ENCODE measurements at regions not wholly inside any gene's neighbourhood (a gene's known extent, or its start where the extent isn't known, plus 50 kb on each side); places are given as distances from the start of the nearest gene placed in this dataset.

DNA sequence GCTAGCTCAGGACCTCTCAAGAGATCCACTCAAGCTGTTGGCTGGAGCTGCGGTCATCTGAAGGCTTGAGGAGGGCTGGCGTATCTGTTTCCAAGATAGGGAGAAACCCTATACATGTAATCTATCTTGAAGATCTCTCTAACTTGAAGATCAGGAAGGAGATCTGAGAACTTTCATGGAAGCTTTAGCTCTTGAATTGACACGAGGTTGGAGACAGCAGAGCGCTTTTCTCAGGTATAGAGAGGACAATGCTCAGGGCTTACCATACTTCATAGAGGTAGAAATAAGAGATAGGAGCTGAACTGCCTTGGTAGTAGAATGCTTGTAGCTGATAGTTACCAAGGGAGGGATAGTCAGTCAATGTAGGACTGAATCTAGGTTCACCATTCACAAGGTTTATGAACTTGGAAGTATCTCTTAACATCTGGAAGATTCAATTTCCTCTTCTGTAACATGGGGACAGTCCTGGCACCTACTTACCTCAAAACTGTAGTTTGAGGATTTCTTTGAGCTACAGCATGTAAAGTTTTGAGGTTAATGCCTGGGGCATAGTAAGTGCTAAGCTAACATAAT lies 267.0 kb upstream of the MAF start:
- H3K9me3 Mint-ChIP-seq (ENCODE audit: low read depth): no peaks in the 10 kb centered on the region
- H3K27me3 Mint-ChIP-seq (ENCODE audit: low read depth): peaks cover 3% of the 10 kb centered on the region
- no peaks in the 10 kb centered on the region for H3K4me1 Mint-ChIP-seq (ENCODE audit: low read depth)
- no peak overlapping the region for H3K27ac Mint-ChIP-seq (ENCODE audit: unreplicated experiment)
- TF ChIP-seq, protein P1, sequence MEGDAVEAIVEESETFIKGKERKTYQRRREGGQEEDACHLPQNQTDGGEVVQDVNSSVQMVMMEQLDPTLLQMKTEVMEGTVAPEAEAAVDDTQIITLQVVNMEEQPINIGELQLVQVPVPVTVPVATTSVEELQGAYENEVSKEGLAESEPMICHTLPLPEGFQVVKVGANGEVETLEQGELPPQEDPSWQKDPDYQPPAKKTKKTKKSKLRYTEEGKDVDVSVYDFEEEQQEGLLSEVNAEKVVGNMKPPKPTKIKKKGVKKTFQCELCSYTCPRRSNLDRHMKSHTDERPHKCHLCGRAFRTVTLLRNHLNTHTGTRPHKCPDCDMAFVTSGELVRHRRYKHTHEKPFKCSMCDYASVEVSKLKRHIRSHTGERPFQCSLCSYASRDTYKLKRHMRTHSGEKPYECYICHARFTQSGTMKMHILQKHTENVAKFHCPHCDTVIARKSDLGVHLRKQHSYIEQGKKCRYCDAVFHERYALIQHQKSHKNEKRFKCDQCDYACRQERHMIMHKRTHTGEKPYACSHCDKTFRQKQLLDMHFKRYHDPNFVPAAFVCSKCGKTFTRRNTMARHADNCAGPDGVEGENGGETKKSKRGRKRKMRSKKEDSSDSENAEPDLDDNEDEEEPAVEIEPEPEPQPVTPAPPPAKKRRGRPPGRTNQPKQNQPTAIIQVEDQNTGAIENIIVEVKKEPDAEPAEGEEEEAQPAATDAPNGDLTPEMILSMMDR (IDR thresholded peaks at IDR 0.05): no peak
- H3K36me3 Mint-ChIP-seq (ENCODE audit: low read depth): no peaks in the 10 kb centered on the region
- DNase-seq (ENCODE audit: low spot score): no peak
- no peak overlapping the region for H3K4me3 Mint-ChIP-seq (ENCODE audit: unreplicated experiment)

DNA sequence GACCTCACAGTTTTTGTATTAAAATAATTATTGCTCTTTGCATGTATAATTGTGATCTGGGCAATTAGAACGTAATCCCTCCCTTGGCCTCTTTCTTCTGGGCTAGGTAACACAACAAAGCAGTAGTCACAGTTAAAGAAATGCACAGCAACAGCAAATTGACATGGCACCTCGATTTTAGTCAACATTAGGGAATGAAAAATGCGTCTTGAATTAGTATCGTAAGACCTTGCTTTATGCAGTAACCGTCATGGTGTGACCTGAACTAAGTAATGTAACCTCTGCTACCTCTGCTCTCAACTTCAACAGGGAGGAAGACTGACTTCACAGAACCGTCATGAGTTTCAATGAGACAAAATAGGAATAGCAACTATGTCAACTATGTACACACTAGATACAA lies 265.4 kb upstream of the MAF start:
- H3K4me1 Mint-ChIP-seq (ENCODE audit: low read depth): no peaks in the 10 kb centered on the region
- no peaks in the 10 kb centered on the region for H3K36me3 Mint-ChIP-seq (ENCODE audit: low read depth)
- H3K27ac Mint-ChIP-seq (ENCODE audit: unreplicated experiment): no peak overlapping the region
- no peak for DNase-seq (ENCODE audit: low spot score)
- H3K9me3 Mint-ChIP-seq (ENCODE audit: low read depth): no peaks in the 10 kb centered on the region
- TF ChIP-seq, protein P1 (IDR thresholded peaks at IDR 0.05): no peak
- peaks cover 4% of the 10 kb centered on the region for H3K27me3 Mint-ChIP-seq (ENCODE audit: low read depth)
- no peak overlapping the region for H3K4me3 Mint-ChIP-seq (ENCODE audit: unreplicated experiment)

DNA sequence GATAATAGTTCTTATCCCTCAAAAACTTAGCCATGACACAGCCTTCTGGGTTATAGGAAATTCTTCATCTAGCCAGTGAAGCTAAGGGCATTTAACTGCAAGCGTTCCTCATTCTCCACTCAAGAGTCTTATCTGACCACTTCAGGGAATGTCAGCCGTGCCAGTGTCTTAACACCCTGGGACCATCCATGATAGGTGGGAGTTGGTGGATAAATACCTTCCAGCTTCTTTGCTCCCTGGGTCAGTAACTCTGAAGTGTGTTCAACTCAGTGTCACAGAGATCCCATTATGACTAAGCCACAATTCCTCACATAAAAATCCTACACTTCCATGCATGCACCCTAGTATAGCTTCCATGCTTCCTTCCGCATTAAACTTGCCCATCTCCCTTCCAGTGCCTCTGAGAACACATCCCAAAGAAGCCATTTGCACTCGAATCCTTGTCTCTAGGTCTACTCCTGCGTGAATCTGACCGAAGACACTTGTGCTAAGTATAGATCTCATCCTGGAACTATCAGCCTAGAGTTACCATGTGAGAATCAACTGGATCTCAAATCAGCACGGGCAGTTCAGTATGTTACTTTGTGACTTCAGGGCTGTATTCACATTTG lies 264.3 kb upstream of the MAF start:
- Mint-ChIP-seq H3K36me3 (ENCODE audit: low read depth) (no peaks in the 10 kb centered on the region), H3K27me3 (ENCODE audit: low read depth) (peaks cover 4% of the 10 kb centered on the region), H3K27ac (ENCODE audit: unreplicated experiment) (no peak overlapping the region), H3K9me3 (ENCODE audit: low read depth) (no peaks in the 10 kb centered on the region), H3K4me1 (ENCODE audit: low read depth) (no peaks in the 10 kb centered on the region), H3K4me3 (ENCODE audit: unreplicated experiment) (no peak overlapping the region)
- TF ChIP-seq, protein P1 (IDR thresholded peaks at IDR 0.05): no peak
- DNase-seq (ENCODE audit: low spot score): no peak

DNA sequence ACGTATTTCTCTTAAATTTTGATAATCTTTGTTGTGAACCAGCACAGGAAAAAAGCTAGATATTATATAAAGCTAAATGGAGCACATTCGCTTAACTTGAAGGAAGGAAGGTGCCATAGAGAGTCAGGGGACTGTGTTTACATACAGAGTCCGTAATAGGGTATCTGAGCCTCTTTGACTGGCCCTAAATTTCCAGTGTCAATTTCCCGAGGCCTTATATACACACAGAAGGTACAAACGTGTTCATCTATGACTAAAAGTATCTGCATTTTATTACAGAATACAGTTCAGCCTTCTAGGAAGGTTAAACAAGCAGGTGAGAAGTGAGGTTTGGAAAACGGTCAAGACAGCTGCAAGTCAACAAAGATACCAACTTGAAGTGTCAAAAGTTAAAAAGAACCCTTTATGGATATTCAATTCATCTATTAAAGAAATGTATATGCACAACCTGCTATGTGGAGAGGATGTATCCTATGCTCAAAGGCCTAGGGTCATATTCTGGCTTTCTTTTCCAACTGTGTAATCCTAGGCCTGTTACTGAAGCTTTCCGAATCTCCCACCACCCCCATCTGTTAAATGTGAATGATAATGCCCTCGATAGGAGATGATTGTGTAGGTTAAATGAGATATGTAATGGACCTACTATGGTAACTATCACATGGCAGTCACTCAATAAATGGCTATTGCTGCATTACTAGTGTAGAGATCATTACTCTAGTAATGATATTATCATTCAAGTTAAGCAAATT lies 263.7 kb upstream of the MAF start:
- Mint-ChIP-seq H3K27ac (ENCODE audit: unreplicated experiment) (no peak overlapping the region), H3K36me3 (ENCODE audit: low read depth) (no peaks in the 10 kb centered on the region), H3K4me1 (ENCODE audit: low read depth) (no peaks in the 10 kb centered on the region), H3K4me3 (ENCODE audit: unreplicated experiment) (no peak overlapping the region), H3K9me3 (ENCODE audit: low read depth) (no peaks in the 10 kb centered on the region), H3K27me3 (ENCODE audit: low read depth) (peaks cover 5% of the 10 kb centered on the region)
- DNase-seq (ENCODE audit: low spot score): no peak
- TF ChIP-seq, protein P1 (IDR thresholded peaks at IDR 0.05): no peak

DNA sequence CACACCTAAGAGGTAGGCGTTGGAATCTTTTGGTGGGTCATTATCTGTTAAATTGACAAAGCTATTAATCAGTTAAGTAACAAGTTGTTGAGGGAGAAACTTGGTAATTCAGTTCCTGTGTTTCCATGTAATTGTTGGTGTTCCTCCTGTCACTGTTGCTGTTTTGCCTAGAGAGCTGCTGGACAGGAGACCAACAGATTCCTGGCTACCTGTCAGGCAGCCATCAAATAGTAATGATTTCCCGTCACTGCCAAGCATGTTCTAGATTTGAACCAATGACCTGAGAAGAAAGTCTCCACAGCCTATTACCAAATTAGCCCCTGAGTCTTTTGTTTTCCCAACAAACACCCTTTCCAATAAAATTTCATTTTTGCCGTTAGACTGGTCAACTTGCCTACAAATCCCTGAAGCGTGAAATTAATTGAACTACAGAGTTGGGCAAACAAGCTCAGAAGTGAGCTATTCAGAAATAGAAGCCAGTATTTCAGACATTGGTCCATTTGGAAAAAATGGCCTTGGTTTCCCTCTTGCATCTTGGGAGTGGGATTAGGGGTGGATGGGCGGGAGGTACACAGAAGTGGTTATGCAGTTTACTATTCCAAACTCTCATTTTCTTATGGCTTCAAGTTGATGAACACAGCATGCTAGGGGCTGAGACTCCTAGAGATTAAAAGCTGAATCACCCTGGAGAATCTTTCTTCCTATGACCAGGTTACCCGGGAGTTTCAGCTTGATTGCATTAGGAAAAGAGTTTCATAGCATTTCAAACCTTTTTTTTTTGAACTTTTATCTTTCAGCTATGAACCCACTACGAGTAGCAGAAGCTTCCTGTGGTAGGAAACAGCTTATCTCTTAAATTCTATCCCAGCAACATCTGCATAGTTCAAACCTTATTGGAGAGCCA lies 262.8 kb upstream of the MAF start:
- peaks cover 5% of the 10 kb centered on the region for H3K27me3 Mint-ChIP-seq (ENCODE audit: low read depth)
- no peaks in the 10 kb centered on the region for H3K4me1 Mint-ChIP-seq (ENCODE audit: low read depth)
- no peak overlapping the region for H3K4me3 Mint-ChIP-seq (ENCODE audit: unreplicated experiment)
- TF ChIP-seq, protein P1 (IDR thresholded peaks at IDR 0.05): no peak
- no peaks in the 10 kb centered on the region for H3K9me3 Mint-ChIP-seq (ENCODE audit: low read depth)
- H3K36me3 Mint-ChIP-seq (ENCODE audit: low read depth): no peaks in the 10 kb centered on the region
- no peak overlapping the region for H3K27ac Mint-ChIP-seq (ENCODE audit: unreplicated experiment)
- DNase-seq (ENCODE audit: low spot score): no peak
